IMR-90 (cell line): ENCODE measurements at regions not wholly inside any gene's neighbourhood (a gene's known extent, or its start where the extent isn't known, plus 50 kb on each side); places are given as distances from the start of the nearest gene placed in this dataset.

Source experiments
- ATAC-seq: fragments of 200-7000 bp; cut with Tn5 transposase; 2 replicates; pipeline ENCODE4 v1.9.1; 2020; ENCODE audit warnings: low read depth, mild to moderate bottlenecking, moderate library complexity
- BruUV-seq: library from RNA; stranded (reverse); fragments of 400-500 nt; replicated peaks from 2 replicates; lab custom pipeline; 2021; lab: Mats Ljungman, UMichigan
- CTCF ChIA-PET: fragments of 300-600 bp; formaldehyde crosslinking; extraction: SDS; loops from one replicate; lab custom pipeline; 2021; ENCODE audit warnings: antibody characterized with exemption; lab: Yijun Ruan, JAX
- POLR2A ChIA-PET: fragments of 300-600 bp; sonication (Branson Sonifier 250); formaldehyde crosslinking; loops from one replicate; lab custom pipeline; 2022; ENCODE audit warnings: antibody characterized with exemption; ENCODE audit not compliant: unreplicated experiment; lab: Charles Lee
- DNase-seq: peaks from one replicate; pipeline ENCODE4 v3.0.0; 2013
- H2AFZ ChIP-seq: replicated peaks from 2 replicates; pipeline ENCODE3; 2013; ENCODE audit warnings: low read length, mild to moderate bottlenecking; ENCODE audit not compliant: poor library complexity
- H2AK5ac ChIP-seq: 2 replicates; pipeline ENCODE4 v1.6.1; 2013; ENCODE audit warnings: low read depth, low read length, inconsistent platforms
- H2AK9ac ChIP-seq: replicated peaks from 2 replicates; pipeline ENCODE3; 2013; ENCODE audit warnings: mild to moderate bottlenecking, low read depth, low read length, moderate library complexity; ENCODE audit not compliant: poor library complexity
- H2BK120ac ChIP-seq: 2 replicates; pipeline ENCODE4 v1.6.1; 2013; ENCODE audit warnings: low read depth, low read length, inconsistent platforms
- H2BK15ac ChIP-seq: 3 replicates; pipeline ENCODE4 v1.6.1; 2013; ENCODE audit warnings: low read depth, low read length, inconsistent platforms
- H2BK20ac ChIP-seq: 2 replicates; pipeline ENCODE4 v1.6.1; 2013; ENCODE audit warnings: low read depth, mild to moderate bottlenecking, inconsistent platforms, low read length, moderate library complexity
- H2BK5ac ChIP-seq: 2 replicates; pipeline ENCODE4 v1.6.1; 2013; ENCODE audit warnings: mild to moderate bottlenecking, low read depth, low read length, inconsistent platforms; ENCODE audit not compliant: poor library complexity, severe bottlenecking
- H3K14ac ChIP-seq: replicated peaks from 2 replicates; pipeline ENCODE4 v1.6.1; 2013; ENCODE audit warnings: low read depth, low read length, inconsistent platforms
- H3K18ac ChIP-seq: 2 replicates; pipeline ENCODE4 v1.6.1; 2013; ENCODE audit warnings: low read depth, low read length, control low read depth
- H3K23ac ChIP-seq: 2 replicates; pipeline ENCODE4 v1.6.1; 2013; ENCODE audit warnings: low read depth, low read length, inconsistent platforms
- H3K27ac ChIP-seq: 2 replicates; pipeline ENCODE4 v1.5.1; 2013; ENCODE audit warnings: mild to moderate bottlenecking, control low read depth, low read length; ENCODE audit not compliant: insufficient read depth
- H3K27me3 ChIP-seq: 2 replicates; pipeline ENCODE4 v1.6.1; 2013; ENCODE audit warnings: low read length; ENCODE audit not compliant: control insufficient read depth, insufficient read depth
- H3K36me3 ChIP-seq: 2 replicates; pipeline ENCODE4 v1.6.1; 2013; ENCODE audit warnings: low read length, mixed read lengths; ENCODE audit not compliant: control insufficient read depth, insufficient read depth
- H3K4ac ChIP-seq: 2 replicates; pipeline ENCODE4 v1.6.1; 2013; ENCODE audit warnings: low read depth, low read length, inconsistent platforms
- H3K4me1 ChIP-seq: 2 replicates; pipeline ENCODE4 v1.6.1; 2013; ENCODE audit warnings: low read length, mixed read lengths; ENCODE audit not compliant: control insufficient read depth, insufficient read depth
- H3K4me2 ChIP-seq: 2 replicates; pipeline ENCODE4 v1.6.1; 2013; ENCODE audit warnings: low read depth, mild to moderate bottlenecking, control low read depth, low read length, moderate library complexity
- H3K4me3 ChIP-seq: 2 replicates; pipeline ENCODE4 v1.5.1; 2013; ENCODE audit warnings: low read depth, mild to moderate bottlenecking, control low read depth, low read length, moderate library complexity; ENCODE audit not compliant: insufficient read depth
- H3K56ac ChIP-seq: 2 replicates; pipeline ENCODE4 v1.6.1; 2013; ENCODE audit warnings: low read length, inconsistent platforms; ENCODE audit not compliant: insufficient read depth; ENCODE audit errors: extremely low read depth
- H3K79me1 ChIP-seq, 2 experiments: 2 replicates each; pipeline ENCODE4 v1.6.1; 2013; ENCODE audit warnings: low read length in 2 of 2, inconsistent platforms in 1 of 2, low read depth in 1 of 2
- H3K9ac ChIP-seq: 2 replicates; pipeline ENCODE4 v1.6.1; 2013; ENCODE audit warnings: low read depth, low read length, control low read depth
- H3K9me1 ChIP-seq: 2 replicates; pipeline ENCODE4 v1.6.1; 2013; ENCODE audit warnings: low read length, inconsistent platforms; ENCODE audit not compliant: insufficient read depth
- H3K9me3 ChIP-seq: 2 replicates; pipeline ENCODE4 v1.6.1; 2013; ENCODE audit warnings: low read length; ENCODE audit not compliant: control insufficient read depth, insufficient read depth
- H4K20me1 ChIP-seq: 2 replicates; pipeline ENCODE4 v1.6.1; 2013; ENCODE audit warnings: low read length, inconsistent platforms; ENCODE audit not compliant: insufficient read depth
- H4K5ac ChIP-seq: 2 replicates; pipeline ENCODE4 v1.6.1; 2013; ENCODE audit warnings: mild to moderate bottlenecking, low read depth, low read length, control low read depth
- H4K8ac ChIP-seq, 2 experiments: 2 replicates each; pipeline ENCODE4 v1.6.1; 2013; ENCODE audit warnings: low read depth in 2 of 2, low read length in 2 of 2, control low read depth in 1 of 2, inconsistent platforms in 1 of 2
- H4K91ac ChIP-seq: 2 replicates; pipeline ENCODE4 v1.6.1; 2013; ENCODE audit warnings: low read depth, low read length, inconsistent platforms; ENCODE audit not compliant: insufficient read depth
- CEBPB ChIP-seq: IDR thresholded peaks from 2 replicates; pipeline ENCODE4 v1.6.1; 2012; ENCODE audit warnings: low read depth, low read length, improper control_type of control experiment
- FOS ChIP-seq: fragments of 150-350 bp; IDR thresholded peaks from 2 replicates; pipeline ENCODE4 v1.6.1; 2016; ENCODE audit warnings: low read depth, low read length
- WGBS, 2 experiments: methylation state at CpG; one replicate each; pipeline versions ENCODE4 v1.1.5 to v1.1.7; 2013; ENCODE audit warnings: missing lambda C conversion rate in 2 of 2; ENCODE audit not compliant: insufficient read length in 1 of 2; ENCODE audit errors: extremely low coverage in 2 of 2; 5-methylcytosine and 5-hydroxymethylcytosine counted together
- dilution Hi-C: fragments of 300-500 bp; cut with HindIII; formaldehyde crosslinking; loops from one replicate; pipeline ENCODE4 v1.14.3; 2018; ENCODE audit warnings: low sequenced_read_pairs; ENCODE audit not compliant: unreplicated experiment
- in situ Hi-C: fragments of 300-500 bp; cut with MboI; formaldehyde crosslinking; loops from 3 replicates; pipeline ENCODE4 v1.14.3; 2019; ENCODE audit warnings: low sequenced_read_pairs, inconsistent platforms, mixed read lengths
- intact Hi-C: fragments of 100-400 bp; cut with micrococcal nuclease; formaldehyde crosslinking; loops from 2 replicates; pipeline ENCODE4 v1.10.0; 2022

GRCh38 chr2:67627456-67628207 is 230.5 kb downstream of the ETAA1 start:
- H3K14ac ChIP-seq, result peak overlapping the region; percentile 45; the same call in 1 of the 2 replicates
- H3K9me3 ChIP-seq, result no peaks in the 10 kb centered on the region
- no peak overlapping the region for H3K23ac ChIP-seq
- WGBS, 2 experiments, result no CpG with 5 or more reads among the region's 3 CpGs
- dilution Hi-C loops (no loop called here), in situ Hi-C loops (loop anchor here (25.0 kb wide), 2 partner anchors 390 to 1040 kb away; no protein-coding TSS in a partner anchor), intact Hi-C loops (no loop called here)
- H3K9me1 ChIP-seq, result 0 out of 2 replicates have a peak, but pooled peaks cover 2% of the 10 kb centered on the region
- peaks cover 8% of the 10 kb centered on the region; the same call in 1 of the 2 replicates for H3K4me1 ChIP-seq
- H2BK20ac ChIP-seq, result peak overlapping the region; percentile 60; the same call in 1 of the 2 replicates
- H2BK15ac ChIP-seq, result no peak overlapping the region
- ATAC-seq, result no peak
- H4K91ac ChIP-seq, result no peak overlapping the region
- no peak for TF ChIP-seq FOS
- 0 out of 2 replicates have a peak, but pooled peaks have one; percentile 13 for TF ChIP-seq CEBPB
- H3K56ac ChIP-seq, result no peak overlapping the region
- H2AFZ ChIP-seq, result no peak overlapping the region
- POLR2A ChIA-PET, result no interaction called here
- H3K4me3 ChIP-seq, result no peak overlapping the region
- H2BK120ac ChIP-seq, result peak overlapping the region; percentile 3; the same call in 1 of the 2 replicates
- no peaks in the 10 kb centered on the region for H3K79me1 ChIP-seq
- H2AK5ac ChIP-seq, result peak overlapping the region; percentile 57; the same call in 1 of the 2 replicates
- H2BK5ac ChIP-seq, result no peak overlapping the region
- H4K20me1 ChIP-seq, result no peaks in the 10 kb centered on the region
- no peak overlapping the region; the same call in 1 of the 2 replicates for H4K5ac ChIP-seq
- no TSS peak for BruUV-seq
- no peak overlapping the region for H3K9ac ChIP-seq
- no peaks in the 10 kb centered on the region for H3K27me3 ChIP-seq
- H3K18ac ChIP-seq, result no peak overlapping the region; the same call in 1 of the 2 replicates
- CTCF ChIA-PET, result no interaction called here
- H4K8ac ChIP-seq, result 0 out of 4 replicates have a peak overlapping the region, but pooled peaks of 1 of the 2 experiments have one; percentile 25
- H3K4ac ChIP-seq, result no peak overlapping the region
- H3K4me2 ChIP-seq, result no peak overlapping the region
- H2AK9ac ChIP-seq, result no peak overlapping the region
- no peak overlapping the region for H3K27ac ChIP-seq
- H3K36me3 ChIP-seq, result no peaks in the 10 kb centered on the region
- DNase-seq, result no peak
